Astrocyte of the hippocampus (primary cell): ENCODE measurements at regions not wholly inside any gene's neighbourhood (a gene's known extent, or its start where the extent isn't known, plus 50 kb on each side); places are given as distances from the start of the nearest gene placed in this dataset.
"Not testable (repeated sequence)": the region's sequence is repeated elsewhere in the genome, so short reads cannot be mapped to it uniquely, and the experiment has no call there.

Experiments used
- DNase-seq: peaks from one replicate; pipeline ENCODE4 v3.0.0; 2011; ENCODE audit warnings: low read depth, low spot score

DNA sequence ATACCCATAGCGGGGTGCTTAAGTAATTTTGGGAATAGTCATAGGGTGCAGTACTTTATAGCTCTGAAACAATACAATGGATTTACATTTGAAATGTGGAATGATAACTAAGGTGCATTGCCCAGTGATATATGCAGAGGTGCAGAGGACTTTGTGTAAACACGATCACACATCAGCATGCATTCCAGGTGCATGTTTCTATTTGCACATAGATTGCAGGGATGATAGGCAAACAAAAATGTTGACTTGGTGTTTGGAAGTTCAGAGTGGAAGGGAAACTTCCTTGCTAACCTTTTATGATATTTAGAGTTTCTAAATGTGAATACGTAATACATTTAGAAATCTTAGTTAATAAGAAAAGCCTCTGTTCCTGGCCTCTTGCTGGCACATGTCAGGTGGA is 941.5 kb downstream of the TUBA3C start:
- DNase-seq: not testable (repeated sequence)

DNA sequence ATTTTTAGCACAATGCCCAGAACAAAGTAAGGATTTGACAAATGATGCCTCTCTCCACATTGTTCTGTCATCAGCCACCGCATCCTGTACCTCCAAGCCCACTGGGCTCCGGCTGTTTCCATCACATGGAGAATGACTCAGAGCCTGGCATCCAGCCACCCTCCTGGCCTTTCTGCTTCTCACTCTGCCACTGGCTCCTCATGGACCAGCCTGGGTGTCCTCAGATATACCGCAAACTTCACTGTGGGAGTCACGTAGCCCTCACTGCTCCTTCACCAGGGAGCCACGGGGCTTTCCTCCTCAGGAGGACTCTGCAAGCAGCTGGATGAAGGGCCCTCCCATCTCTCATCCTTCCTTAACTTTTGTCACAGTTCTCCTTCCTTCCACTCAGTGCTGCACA is 943.0 kb downstream of the TUBA3C start:
- not testable (repeated sequence) for DNase-seq

DNA sequence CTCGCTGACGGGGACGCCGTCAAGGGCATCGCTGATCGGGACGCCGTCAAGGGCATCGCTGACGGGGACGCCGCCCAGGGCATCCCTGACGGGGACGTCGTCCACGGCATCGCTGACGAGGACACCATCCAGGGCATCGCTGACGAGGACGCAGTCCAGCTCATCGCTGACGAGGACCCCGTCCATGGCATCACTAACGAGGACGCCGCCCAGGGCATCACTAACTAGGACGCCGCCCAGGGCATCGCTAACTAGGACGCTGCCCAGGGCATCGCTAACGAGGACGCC is 945.2 kb downstream of the TUBA3C start:
- no peak for DNase-seq

- DNase-seq: no peak
Measured at GRCh38 chr13:18235756-18236527, 945.7 kb downstream of the TUBA3C start.

- no peak for DNase-seq
Measured at GRCh38 chr13:18235172-18235571, 946.5 kb downstream of the TUBA3C start.

GRCh38 chr13:18234451-18234850 is 947.2 kb downstream of the TUBA3C start:
- DNase-seq: not testable (repeated sequence)

- no peak for DNase-seq
Measured at GRCh38 chr13:18233783-18234299, 947.8 kb downstream of the TUBA3C start.

DNA sequence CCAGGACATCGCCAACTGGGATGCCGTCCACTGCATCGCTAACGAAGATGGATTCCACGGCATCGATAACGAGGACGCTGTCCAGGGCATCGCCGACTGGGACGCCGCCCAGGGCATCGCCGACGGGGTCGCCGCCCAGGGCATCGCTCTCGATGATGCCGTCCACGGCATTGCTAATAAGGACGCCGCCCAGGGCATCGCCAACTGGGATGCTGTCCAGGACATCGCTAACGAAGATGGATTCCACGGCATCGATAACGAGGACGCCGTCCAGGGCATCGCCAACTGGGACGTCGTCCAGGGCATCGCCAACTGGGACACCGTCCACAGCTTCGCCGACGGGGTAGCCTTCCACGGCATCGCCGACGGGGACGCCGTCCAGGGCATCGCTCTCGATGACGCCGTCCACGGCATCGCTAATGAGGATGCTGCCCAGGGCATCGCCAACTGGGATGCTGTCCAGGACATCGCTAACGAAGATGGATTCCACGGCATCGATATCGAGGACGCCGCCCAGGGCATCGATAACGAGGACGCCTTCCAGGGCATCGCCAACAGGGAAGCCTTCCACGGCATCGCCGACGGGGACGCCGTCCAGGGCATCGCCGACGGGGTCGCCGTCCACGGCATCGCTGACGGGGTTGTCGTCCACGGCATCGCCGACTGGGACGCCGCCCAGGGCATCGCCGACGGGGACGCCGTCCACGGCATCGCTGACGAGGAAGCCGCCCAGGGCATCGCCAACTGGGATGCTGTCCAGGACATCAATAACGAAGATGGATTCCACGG is 948.4 kb downstream of the TUBA3C start:
- DNase-seq: no peak

DNA sequence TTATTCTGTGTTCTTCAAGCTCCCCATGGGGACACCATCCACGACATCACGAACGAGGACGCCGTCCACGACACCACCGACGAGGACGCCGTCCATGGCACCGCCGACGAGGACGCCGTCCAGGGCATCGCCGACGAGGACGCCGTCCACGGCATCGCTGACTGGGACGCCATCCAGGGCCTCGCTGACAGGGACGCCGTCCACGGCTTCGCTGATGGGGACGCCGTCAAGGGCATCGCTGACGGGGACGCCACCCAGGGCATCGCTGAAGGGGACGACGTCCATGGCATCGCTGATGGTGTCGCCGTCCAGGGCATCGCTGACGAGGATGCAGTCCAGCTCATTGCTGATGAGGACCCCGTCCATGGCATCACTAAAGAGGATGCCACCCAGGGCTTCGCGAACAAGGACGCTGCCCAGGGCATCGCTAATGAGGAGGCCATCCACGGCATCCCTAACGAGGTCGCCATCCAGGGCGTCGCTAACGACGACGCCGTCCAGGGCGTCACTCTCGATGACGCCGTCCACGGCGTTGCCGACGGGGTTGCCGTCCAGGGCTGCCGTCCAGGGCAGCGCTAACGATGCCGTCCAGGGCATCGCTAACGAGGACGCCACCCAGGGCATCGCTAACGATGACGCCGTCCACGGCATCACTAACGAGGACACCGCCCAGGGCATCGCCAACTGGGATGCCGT is 949.2 kb downstream of the TUBA3C start:
- DNase-seq: no peak

DNA sequence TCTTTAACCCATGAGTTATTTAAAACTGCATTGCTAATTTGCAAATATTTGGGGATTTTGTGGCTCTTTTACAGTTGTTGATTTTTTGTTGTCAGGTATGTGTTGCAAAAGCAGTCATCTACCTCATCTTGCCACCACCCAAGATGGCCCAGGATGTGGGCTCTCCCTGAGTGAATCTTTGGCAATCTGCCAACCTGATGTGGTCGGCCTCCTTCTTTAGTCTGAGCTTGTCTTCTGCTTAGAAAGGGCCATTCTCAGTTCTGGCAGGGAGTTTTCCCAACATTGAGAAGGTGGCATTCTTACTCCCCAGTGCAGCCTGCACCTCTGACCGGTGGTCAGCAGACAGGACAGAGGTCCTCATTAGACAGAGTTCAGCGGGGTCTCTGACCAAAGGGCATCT is 957.2 kb downstream of the TUBA3C start:
- not testable (repeated sequence) for DNase-seq

GRCh38 chr13:18214689-18215088 is 966.9 kb downstream of the TUBA3C start:
- not testable (repeated sequence) for DNase-seq

DNA sequence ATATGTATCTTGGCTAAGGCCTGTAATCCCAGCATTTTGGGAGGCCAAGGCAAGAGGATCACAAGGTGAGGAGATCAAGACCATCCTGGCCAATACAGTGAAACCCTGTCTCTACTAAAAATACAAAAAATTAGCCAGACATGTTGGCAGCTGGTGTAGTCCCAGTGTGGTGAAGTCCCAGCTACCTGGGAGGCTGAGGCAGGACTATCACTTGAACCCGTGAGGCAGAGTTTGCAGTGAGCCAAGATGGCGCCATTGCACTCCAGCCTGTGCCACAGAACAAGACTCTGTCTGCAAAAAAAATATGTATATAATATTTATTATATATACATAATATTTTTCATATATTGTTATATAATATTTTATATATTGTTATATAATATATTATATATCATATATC is 968.1 kb downstream of the TUBA3C start:
- not testable (repeated sequence) for DNase-seq

- DNase-seq: no peak
Measured at GRCh38 chr13:18212873-18213272, 968.8 kb downstream of the TUBA3C start.

DNA sequence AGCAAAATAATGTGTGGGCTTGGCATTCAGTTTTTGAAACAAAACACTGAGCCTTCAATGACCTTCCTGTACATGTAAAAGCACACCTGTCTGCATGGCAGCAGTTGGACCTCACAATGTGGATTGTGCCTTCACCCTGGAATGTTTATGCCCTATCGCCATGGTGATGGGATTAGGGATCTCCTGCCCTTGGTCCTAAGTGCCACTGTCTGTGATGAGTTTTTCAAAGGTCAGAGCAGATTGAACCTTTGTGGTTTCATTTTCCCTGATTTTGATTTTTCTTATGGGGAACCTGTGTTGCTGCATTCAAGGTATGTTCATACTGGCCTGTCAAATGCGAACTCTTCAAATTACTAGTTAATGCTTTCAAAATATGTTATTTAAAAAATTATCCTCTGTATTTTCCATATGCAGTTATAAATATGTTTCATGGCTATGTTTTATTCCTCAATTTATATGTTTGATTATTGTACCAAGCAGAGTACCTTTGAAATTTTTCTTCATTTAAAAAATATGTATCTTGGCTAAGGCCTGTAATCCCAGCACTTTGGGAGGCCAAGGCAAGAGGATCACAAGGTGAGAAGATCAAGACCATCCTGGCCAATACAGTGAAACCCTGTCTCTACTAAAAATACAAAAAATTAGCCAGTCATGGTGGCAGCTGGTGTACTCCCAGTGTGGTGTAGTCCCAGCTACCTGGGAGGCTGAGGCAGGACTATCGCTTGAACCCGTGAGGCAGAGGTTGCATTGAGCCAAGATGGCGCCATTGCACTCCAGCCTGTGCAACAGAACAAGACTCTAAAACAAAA is 969.7 kb downstream of the TUBA3C start:
- not testable (repeated sequence) for DNase-seq

- DNase-seq: not testable (repeated sequence)
Measured at GRCh38 chr13:18204614-18205178, 976.9 kb downstream of the TUBA3C start.

GRCh38 chr13:18195365-18195678 is 986.3 kb downstream of the TUBA3C start:
- DNase-seq: not testable (repeated sequence)

DNA sequence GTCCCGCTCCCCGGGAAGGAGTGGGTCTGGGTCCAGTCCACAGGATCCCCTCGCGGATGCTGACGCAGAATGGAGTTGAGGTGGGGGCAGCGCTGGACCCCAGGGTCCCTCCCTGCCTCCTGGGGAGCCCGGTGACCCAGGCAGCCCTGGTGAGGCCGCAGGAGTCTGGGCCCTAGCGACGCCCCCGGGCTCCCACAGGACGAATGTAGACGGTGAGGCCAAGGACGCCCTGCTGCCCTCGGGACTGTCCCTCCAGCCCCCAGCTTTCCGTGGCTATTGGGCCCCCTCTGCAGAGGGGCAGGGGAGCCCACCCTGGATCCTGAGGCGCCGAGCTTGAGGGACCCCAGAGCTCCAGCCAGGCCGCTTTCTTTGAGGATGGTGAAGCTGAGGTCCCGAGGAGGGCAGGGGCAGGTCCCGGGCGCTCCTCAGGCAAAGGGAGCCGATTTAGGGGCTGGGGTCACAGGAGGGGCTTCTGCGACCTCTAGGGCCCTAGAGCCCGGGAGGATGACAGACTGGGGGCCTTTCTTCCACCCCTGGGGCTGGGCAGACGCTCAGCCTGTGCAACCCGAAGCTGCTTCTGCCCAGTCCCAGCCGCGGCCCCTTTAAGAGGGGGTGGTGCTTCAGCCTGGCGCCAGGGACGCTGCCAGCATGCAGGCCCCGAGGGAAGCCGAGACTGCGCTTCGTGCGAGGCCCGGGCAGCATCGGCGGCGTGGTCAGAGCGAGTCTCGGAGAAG is 986.8 kb downstream of the TUBA3C start:
- DNase-seq: not testable (repeated sequence)

- not testable (repeated sequence) for DNase-seq
Measured at GRCh38 chr13:18194104-18194503, 987.5 kb downstream of the TUBA3C start.
